ENCODE measurements at regions not wholly inside any gene's neighbourhood (a gene's known extent, or its start where the extent isn't known, plus 50 kb on each side); places are given as distances from the start of the nearest gene placed in this dataset.

DNA sequence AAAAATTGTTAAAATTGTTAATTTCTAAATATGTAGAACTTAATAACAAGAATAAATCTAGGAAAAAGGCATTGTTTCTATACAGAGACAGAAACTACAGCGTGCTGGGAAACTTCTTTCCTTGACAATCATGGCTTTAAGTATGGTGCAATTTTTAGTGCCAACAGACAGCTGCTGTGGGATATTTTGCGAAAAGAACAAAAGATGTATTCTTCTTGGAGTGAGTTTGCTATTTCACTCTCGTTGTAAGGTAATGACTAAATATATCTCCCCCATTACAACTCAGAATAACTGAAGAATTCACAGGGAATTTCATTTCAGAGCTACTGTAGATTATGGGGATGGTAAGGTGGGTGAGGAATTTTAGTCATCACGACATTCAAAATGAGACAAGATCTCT, 2055.0 kb upstream of the ACO1 start:
- TF ChIP-seq NBN (IDR thresholded peaks at IDR 0.05; ENCODE audit: low read depth) (no peak), E2F8 (IDR thresholded peaks at IDR 0.05; ENCODE audit: low read depth, partially characterized antibody) (no peak), NFIC (IDR thresholded peaks at IDR 0.05) (no peak), ZFP30 (CRISPR knock-in tag; IDR thresholded peaks at IDR 0.05; ENCODE audit: borderline replicate concordance) (no peak), ZNF311 (CRISPR knock-in tag; IDR thresholded peaks at IDR 0.05) (no peak), HMGXB4 (CRISPR knock-in tag; IDR thresholded peaks at IDR 0.05) (no peak), FIP1L1 (IDR thresholded peaks at IDR 0.05; ENCODE audit: low read depth, low read length, poor library complexity, severe bottlenecking) (no peak), DLX4 (CRISPR knock-in tag; IDR thresholded peaks at IDR 0.05) (no peak), CTCF (IDR thresholded peaks at IDR 0.05 in 2 of 3, conservative IDR thresholded peaks at IDR 0.05 in 1 of 3; ENCODE audit: insufficient read depth in 2 of 3, low read depth in 1 of 3, low read length in 3 of 3) (no peak), POLR2A (conservative IDR thresholded peaks at IDR 0.05) (no peak), ESRRA (IDR thresholded peaks at IDR 0.05; ENCODE audit: borderline replicate concordance, low read depth) (no peak), PATZ1 (CRISPR knock-in tag; IDR thresholded peaks at IDR 0.05; ENCODE audit: borderline replicate concordance) (no peak), ZNF184 (CRISPR knock-in tag; IDR thresholded peaks at IDR 0.05) (no peak)
- TF ChIP-seq, protein P1, sequence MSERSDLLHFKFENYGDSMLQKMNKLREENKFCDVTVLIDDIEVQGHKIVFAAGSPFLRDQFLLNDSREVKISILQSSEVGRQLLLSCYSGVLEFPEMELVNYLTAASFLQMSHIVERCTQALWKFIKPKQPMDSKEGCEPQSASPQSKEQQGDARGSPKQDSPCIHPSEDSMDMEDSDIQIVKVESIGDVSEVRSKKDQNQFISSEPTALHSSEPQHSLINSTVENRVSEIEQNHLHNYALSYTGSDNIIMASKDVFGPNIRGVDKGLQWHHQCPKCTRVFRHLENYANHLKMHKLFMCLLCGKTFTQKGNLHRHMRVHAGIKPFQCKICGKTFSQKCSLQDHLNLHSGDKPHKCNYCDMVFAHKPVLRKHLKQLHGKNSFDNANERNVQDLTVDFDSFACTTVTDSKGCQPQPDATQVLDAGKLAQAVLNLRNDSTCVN (CRISPR knock-in tag; IDR thresholded peaks at IDR 0.05), result no peak

Measured in K562 (cell line).